Neural progenitor cell (in vitro differentiated cells): ENCODE measurements at regions not wholly inside any gene's neighbourhood (a gene's known extent, or its start where the extent isn't known, plus 50 kb on each side); places are given as distances from the start of the nearest gene placed in this dataset.

Experiments
- DNase-seq: peaks from one replicate; pipeline ENCODE4 v3.0.0-alpha.2; 2016; ENCODE audit warnings: low spot score
- H2AFZ ChIP-seq: fragments of 200-600 bp; sonication (generic); replicated peaks from 2 replicates; pipeline ENCODE4 v1.6.1; 2016; ENCODE audit warnings: antibody characterized with exemption
- H3F3A ChIP-seq: fragments of 200-600 bp; sonication (generic); 2 replicates; pipeline ENCODE4 v1.6.1; 2016; ENCODE audit warnings: antibody characterized with exemption, low read depth
- H3K27ac ChIP-seq: fragments of 200-600 bp; sonication (generic); 2 replicates; pipeline ENCODE4 v1.5.1; 2016; ENCODE audit warnings: mild to moderate bottlenecking
- H3K27me3 ChIP-seq: fragments of 200-600 bp; sonication (generic); 2 replicates; pipeline ENCODE4 v1.6.1; 2016; ENCODE audit warnings: mild to moderate bottlenecking, moderate library complexity
- H3K36me3 ChIP-seq: fragments of 200-600 bp; sonication (generic); 2 replicates; pipeline ENCODE4 v1.5.1; 2016
- H3K4me1 ChIP-seq: fragments of 200-600 bp; sonication (generic); 2 replicates; pipeline ENCODE4 v1.6.1; 2016; ENCODE audit warnings: mixed run types
- H3K4me2 ChIP-seq: fragments of 200-600 bp; sonication (generic); 2 replicates; pipeline ENCODE4 v1.6.1; 2016
- H3K4me3 ChIP-seq: fragments of 200-600 bp; sonication (generic); 2 replicates; pipeline ENCODE4 v1.5.1; 2016
- H3K79me2 ChIP-seq: fragments of 200-600 bp; sonication (generic); 2 replicates; pipeline ENCODE4 v1.6.1; 2016; ENCODE audit warnings: low read depth
- H3K9ac ChIP-seq: fragments of 200-600 bp; sonication (generic); 2 replicates; pipeline ENCODE4 v1.6.1; 2016
- H3K9me3 ChIP-seq: fragments of 200-600 bp; sonication (generic); 2 replicates; pipeline ENCODE4 v1.5.1; 2016; ENCODE audit warnings: low read depth
- H4K20me1 ChIP-seq: fragments of 200-600 bp; sonication (generic); 2 replicates; pipeline ENCODE4 v1.6.1; 2016; ENCODE audit warnings: low read depth
- H3K27ac Mint-ChIP-seq: 3 replicates; pipeline ENCODE4 v1.8.0; 2021; ENCODE audit warnings: mixed read lengths
- H3K27me3 Mint-ChIP-seq: 2 replicates; pipeline ENCODE4 v1.8.0; 2022; ENCODE audit warnings: low read depth, mild to moderate bottlenecking, inconsistent platforms, moderate library complexity, mixed read lengths; ENCODE audit not compliant: insufficient read depth
- H3K36me3 Mint-ChIP-seq: 3 replicates; pipeline ENCODE4 v1.8.0; 2021; ENCODE audit warnings: mixed read lengths
- H3K4me1 Mint-ChIP-seq: 3 replicates; pipeline ENCODE4 v1.8.0; 2021; ENCODE audit warnings: mixed read lengths
- H3K4me3 Mint-ChIP-seq: 3 replicates; pipeline ENCODE4 v1.8.0; 2021; ENCODE audit warnings: mild to moderate bottlenecking, moderate library complexity, mixed read lengths
- H3K9me3 Mint-ChIP-seq: 3 replicates; pipeline ENCODE4 v1.8.0; 2020; ENCODE audit warnings: mixed read lengths
- CTCF ChIP-seq: fragments of 200-600 bp; sonication (generic); IDR thresholded peaks from 2 replicates; pipeline ENCODE4 v1.5.1; 2017; ENCODE audit warnings: antibody characterized with exemption, mild to moderate bottlenecking
- EZH2 ChIP-seq: fragments of 200-600 bp; sonication (generic); IDR thresholded peaks from 2 replicates; pipeline ENCODE4 v1.6.1; 2017; ENCODE audit warnings: antibody characterized with exemption, mild to moderate bottlenecking, moderate library complexity
- EZH2phosphoT487 ChIP-seq: fragments of 200-600 bp; sonication (generic); IDR thresholded peaks from 2 replicates; pipeline ENCODE4 v1.6.1; 2017; ENCODE audit warnings: antibody characterized with exemption

DNA sequence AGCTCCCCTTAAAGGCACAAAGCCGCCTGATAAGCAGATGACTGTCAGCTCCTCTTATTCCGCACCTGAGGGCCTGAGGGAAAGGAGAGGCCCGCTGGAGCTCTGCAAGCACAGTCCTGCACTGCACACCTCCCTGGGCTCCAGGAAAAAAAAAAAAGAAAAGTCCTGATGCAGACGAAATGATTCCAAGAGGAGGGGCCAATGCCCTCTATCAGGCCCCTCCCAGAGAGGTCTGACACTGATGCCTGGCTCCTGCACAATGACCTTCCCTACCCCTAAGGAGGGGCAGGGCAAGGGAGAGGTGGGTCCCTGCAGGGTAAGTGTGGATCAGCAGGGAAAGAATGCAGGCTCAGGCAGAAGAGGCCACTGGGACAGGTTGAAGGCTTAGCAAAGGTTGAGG, 572.7 kb downstream of the SOX6 start:
- no peaks in the 10 kb centered on the region for H3K36me3 ChIP-seq
- no peaks in the 10 kb centered on the region for H3K9me3 ChIP-seq
- Mint-ChIP-seq H3K27me3 (peaks cover 2% of the 10 kb centered on the region), H3K36me3 (no peaks in the 10 kb centered on the region), H3K9me3 (no peaks in the 10 kb centered on the region), H3K27ac (no peak overlapping the region), H3K4me1 (peaks cover 14% of the 10 kb centered on the region), H3K4me3 (no peak overlapping the region)
- H3K4me2 ChIP-seq: no peak overlapping the region
- H3K9ac ChIP-seq: no peak overlapping the region
- H3K27ac ChIP-seq: no peak overlapping the region
- no peak overlapping the region for H2AFZ ChIP-seq
- no peak overlapping the region for H3K4me3 ChIP-seq
- no peak for DNase-seq
- no peaks in the 10 kb centered on the region for H3F3A ChIP-seq
- no peaks in the 10 kb centered on the region for H4K20me1 ChIP-seq
- H3K79me2 ChIP-seq: no peaks in the 10 kb centered on the region
- H3K27me3 ChIP-seq: no peaks in the 10 kb centered on the region
- TF ChIP-seq EZH2phosphoT487: no peak
- no peak for TF ChIP-seq CTCF
- no peak for TF ChIP-seq EZH2
- peaks cover 11% of the 10 kb centered on the region for H3K4me1 ChIP-seq

GRCh38 chr11:15793043-15793996, 563.0 kb downstream of the SOX6 start:
- Histone ChIP-seq H3K4me3 (no peak overlapping the region), H3K36me3 (no peaks in the 10 kb centered on the region), H3K4me1 (no peaks in the 10 kb centered on the region), H3K9me3 (no peaks in the 10 kb centered on the region), H4K20me1 (no peaks in the 10 kb centered on the region), H3K79me2 (no peaks in the 10 kb centered on the region), H3K4me2 (no peak overlapping the region), H2AFZ (no peak overlapping the region), H3K9ac (no peak overlapping the region), H3K27ac (no peak overlapping the region), H3K27me3 (no peaks in the 10 kb centered on the region), H3F3A (no peaks in the 10 kb centered on the region)
- H3K9me3 Mint-ChIP-seq: no peaks in the 10 kb centered on the region
- H3K27ac Mint-ChIP-seq: no peak overlapping the region
- no peak for TF ChIP-seq EZH2
- TF ChIP-seq CTCF: no peak
- no peak for TF ChIP-seq EZH2phosphoT487
- H3K4me1 Mint-ChIP-seq: no peaks in the 10 kb centered on the region
- no peak overlapping the region for H3K4me3 Mint-ChIP-seq
- DNase-seq: no peak
- no peaks in the 10 kb centered on the region for H3K36me3 Mint-ChIP-seq
- H3K27me3 Mint-ChIP-seq: no peaks in the 10 kb centered on the region

DNA sequence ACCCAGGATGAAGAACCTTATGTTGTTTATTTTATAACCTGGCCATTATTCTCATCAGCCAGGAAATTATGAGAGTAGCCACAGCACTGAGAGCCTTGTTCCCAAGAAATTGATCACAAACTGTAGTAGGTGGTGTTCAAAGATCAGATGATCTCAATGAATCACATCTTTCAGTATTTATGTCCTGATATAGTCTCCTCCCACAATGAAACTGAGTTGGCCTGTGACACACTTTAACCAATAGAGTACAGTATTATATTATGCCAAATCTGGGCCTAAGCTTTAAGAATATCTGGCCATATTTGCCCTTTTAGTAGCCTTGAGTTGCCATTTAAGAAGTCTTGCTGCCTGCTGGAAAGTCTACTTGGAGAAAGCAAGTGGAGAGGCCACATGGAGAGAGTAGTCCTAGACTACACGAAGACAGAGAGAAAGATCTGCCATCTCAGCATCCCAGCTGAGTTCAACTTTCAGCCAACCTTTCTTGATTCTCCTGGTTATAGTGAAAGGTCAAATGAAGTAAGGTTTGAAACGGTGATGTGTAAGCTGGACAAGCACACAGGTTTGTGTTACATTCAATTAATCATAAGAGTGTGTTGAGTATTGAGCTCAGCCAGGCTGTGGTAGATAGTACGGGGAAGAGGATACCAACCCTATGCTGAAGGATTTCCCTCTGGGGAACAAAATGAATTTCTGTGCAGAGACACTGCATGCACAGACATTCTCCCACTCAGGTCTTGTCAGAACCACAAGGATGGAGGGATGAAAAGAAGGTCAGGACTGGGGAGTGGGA, 561.8 kb downstream of the SOX6 start:
- no peak for DNase-seq
- no peaks in the 10 kb centered on the region for H3K9me3 ChIP-seq
- Mint-ChIP-seq H3K27me3 (no peaks in the 10 kb centered on the region), H3K9me3 (no peaks in the 10 kb centered on the region), H3K36me3 (no peaks in the 10 kb centered on the region), H3K4me1 (peaks cover 4% of the 10 kb centered on the region), H3K4me3 (no peak overlapping the region), H3K27ac (no peak overlapping the region)
- H4K20me1 ChIP-seq: no peaks in the 10 kb centered on the region
- H3K4me3 ChIP-seq: no peak overlapping the region
- no peak overlapping the region for H3K9ac ChIP-seq
- no peaks in the 10 kb centered on the region for H3K79me2 ChIP-seq
- H2AFZ ChIP-seq: no peak overlapping the region
- no peaks in the 10 kb centered on the region for H3K27me3 ChIP-seq
- H3K36me3 ChIP-seq: no peaks in the 10 kb centered on the region
- H3K27ac ChIP-seq: no peak overlapping the region
- H3K4me2 ChIP-seq: no peak overlapping the region
- TF ChIP-seq EZH2: no peak
- TF ChIP-seq CTCF: no peak
- no peak for TF ChIP-seq EZH2phosphoT487
- no peaks in the 10 kb centered on the region for H3K4me1 ChIP-seq
- H3F3A ChIP-seq: no peaks in the 10 kb centered on the region
